ENCODE measurements at regions not wholly inside any gene's neighbourhood (a gene's known extent, or its start where the extent isn't known, plus 50 kb on each side); places are given as distances from the start of the nearest gene placed in this dataset.

- DNase-seq (ENCODE audit: low read depth), result peak; percentile 92
These were observed 70.5 kb downstream of the FAM217A start for GRCh38 chr6:4008324-4009047.

GRCh38 chr6:4009486-4009885 lies 69.5 kb downstream of the FAM217A start:
- DNase-seq (ENCODE audit: low read depth), result no peak

DNA sequence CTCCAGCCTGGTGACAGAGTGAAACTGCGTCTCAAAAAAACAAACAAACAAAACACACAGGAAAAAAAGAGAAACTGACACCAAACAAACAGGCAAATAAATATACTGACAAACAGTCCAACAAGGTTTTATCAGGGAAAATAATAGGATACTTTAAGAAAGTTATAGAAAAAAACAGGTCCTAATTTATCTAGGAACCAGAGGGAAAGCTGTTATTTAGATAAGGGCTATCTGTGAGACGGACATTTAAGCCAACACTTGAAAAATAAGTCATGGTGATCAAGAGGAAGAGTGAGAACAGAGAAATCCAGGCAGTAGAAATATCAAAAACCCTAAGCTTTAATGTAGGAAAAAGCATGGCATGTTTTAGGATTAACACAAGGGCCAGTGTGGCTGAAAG lies 68.9 kb downstream of the FAM217A start:
- no peak for DNase-seq (ENCODE audit: low read depth)

DNA sequence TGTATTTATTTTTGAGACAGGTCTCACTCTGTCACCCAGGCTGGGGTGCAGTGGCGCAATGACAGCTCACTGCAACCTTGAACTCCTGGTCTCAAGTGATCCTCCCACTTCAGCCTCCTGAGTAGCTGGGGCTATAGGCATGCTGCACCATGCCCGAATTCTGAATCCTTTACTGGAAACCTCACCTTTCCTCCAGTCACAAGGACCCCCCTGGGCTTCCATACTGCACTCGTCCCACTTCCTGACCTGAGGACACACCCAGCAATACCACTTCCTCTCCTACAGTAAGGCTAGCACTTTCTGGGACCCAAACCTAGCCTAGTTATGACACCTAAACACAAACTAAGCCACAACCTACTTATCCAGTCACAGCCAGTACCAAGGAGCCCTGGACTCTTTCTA lies 68.2 kb downstream of the FAM217A start:
- no peak for DNase-seq (ENCODE audit: low read depth)

- no peak for DNase-seq (ENCODE audit: low read depth)
These were observed 66.1 kb downstream of the FAM217A start for GRCh38 chr6:4012826-4013225.

GRCh38 chr6:4017058-4017739 lies 61.7 kb downstream of the FAM217A start:
- DNase-seq (ENCODE audit: low read depth), result no peak

GRCh38 chr6:4017834-4018170 lies 61.1 kb downstream of the FAM217A start:
- DNase-seq (ENCODE audit: low read depth), result peak; percentile 31

DNA sequence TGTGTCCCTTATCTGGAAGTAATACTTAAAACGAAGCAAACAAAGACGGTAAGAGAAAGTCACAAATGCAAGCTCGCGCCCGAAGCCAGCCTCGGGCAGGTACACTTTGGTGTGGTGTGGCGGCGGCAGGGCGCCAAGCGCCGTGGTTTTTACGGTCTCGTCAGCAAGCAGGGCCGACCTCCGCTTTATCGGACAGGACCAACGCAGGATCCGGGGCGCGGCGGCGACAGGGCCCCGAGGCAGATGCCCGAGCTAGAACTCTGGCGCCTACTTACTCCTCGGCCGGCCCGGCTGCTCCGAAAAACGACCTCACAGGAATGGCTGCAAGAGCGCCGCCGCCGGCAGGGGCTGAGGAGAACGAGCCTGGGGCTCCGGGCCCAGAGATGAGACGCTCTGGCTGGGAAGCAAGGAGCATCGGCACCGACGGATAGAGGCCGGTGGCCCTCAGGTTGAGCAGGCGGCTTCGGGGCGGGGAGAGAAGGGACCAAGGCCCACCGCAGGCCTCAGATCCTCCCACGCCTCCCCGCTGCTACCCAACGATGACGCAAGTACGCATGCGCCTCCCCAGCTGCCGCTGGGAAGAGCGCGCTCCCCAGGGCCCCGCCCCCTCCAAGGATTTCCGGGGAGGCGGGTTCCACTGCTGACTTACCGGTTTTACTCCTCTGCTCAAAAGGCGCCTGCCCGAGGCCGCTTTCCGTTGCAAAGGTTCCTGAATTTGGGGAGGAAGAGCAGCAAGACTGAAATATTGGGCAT lies 60.6 kb downstream of the FAM217A start:
- DNase-seq (ENCODE audit: low read depth), result peak; percentile 90
